Brain microvascular endothelial cell (primary cell): ENCODE measurements at regions not wholly inside any gene's neighbourhood (a gene's known extent, or its start where the extent isn't known, plus 50 kb on each side); places are given as distances from the start of the nearest gene placed in this dataset.

Experiments
- DNase-seq: peaks from one replicate; pipeline ENCODE4 v3.0.0-alpha.2; 2020
- H3K27ac ChIP-seq: fragments of 250-450 bp; sonication (Bioruptor Pico); 2 replicates; pipeline ENCODE4 v1.5.1; 2020; ENCODE audit warnings: mild to moderate bottlenecking, moderate library complexity
- H3K27me3 ChIP-seq: fragments of 250-450 bp; sonication (Bioruptor Pico); replicated peaks from 2 replicates; pipeline ENCODE4 v1.5.1; 2020; ENCODE audit warnings: mild to moderate bottlenecking
- H3K36me3 ChIP-seq: fragments of 250-450 bp; sonication (Bioruptor Pico); replicated peaks from 2 replicates; pipeline ENCODE4 v1.5.1; 2020; ENCODE audit warnings: mild to moderate bottlenecking
- H3K4me3 ChIP-seq: 2 replicates; pipeline ENCODE4 v1.5.1; 2011; ENCODE audit warnings: low read depth, mild to moderate bottlenecking, control low read depth, low read length, moderate library complexity
- CTCF ChIP-seq: IDR thresholded peaks from 2 replicates; pipeline ENCODE4 v1.5.1; 2011; ENCODE audit warnings: low read depth, mild to moderate bottlenecking, moderate library complexity, low read length, control low read depth, inconsistent platforms; ENCODE audit errors: missing control alignments
- in situ Hi-C: cut with HindIII; loops from 2 replicates; pipeline ENCODE4 v1.10.0; 2017; ENCODE audit warnings: low sequenced_read_pairs, low pct_ligation_motif_present

DNA sequence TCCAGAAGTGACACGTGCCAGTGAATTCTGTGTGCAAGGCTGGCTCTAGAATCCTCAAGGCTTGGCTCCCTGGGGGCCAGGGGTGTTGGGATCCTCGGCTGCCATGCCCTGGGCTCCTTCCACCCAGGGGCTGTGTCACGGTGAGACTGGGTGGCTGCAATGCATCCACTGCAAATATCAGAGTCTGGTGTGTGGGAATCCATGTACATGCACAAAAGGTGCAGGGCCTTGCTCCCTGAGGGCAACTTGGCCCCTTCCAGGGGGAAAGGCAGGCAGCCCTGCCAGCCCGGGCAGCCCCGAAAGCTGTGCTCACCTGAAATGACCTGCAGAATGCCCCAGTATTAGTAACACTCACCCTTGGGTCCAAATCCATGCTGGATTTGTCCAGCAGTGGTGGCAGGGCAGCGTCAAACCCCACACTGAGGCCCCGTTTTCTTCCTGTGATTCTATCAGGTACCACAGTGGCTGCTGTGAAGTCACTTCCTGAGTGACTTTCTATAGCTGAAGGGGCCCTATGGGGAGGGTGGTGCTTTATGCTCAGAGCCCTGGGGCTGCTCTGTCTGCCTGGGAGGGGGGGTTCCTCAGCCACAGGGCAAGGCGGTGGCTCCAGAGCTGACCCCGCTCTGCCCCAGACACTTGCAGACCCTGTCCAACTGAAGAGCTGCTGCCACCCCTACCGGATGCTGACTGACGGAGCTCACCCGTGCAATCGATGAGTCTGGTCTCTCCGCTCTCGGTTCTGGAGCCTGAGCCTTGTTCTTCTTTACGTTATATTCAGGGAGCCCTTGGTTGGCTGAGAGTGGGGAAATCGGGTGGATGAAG lies 317.7 kb downstream of the GLRX3 start:
- TF ChIP-seq CTCF: no peak
- no peak overlapping the region for H3K27ac ChIP-seq
- H3K4me3 ChIP-seq: no peak overlapping the region
- no peak for DNase-seq
- in situ Hi-C loops: no loop called here
- H3K36me3 ChIP-seq: no peaks in the 10 kb centered on the region
- no peaks in the 10 kb centered on the region for H3K27me3 ChIP-seq

- Histone ChIP-seq H3K27me3 (no peaks in the 10 kb centered on the region), H3K27ac (no peak overlapping the region), H3K4me3 (no peak overlapping the region), H3K36me3 (no peaks in the 10 kb centered on the region)
- no peak for DNase-seq
- in situ Hi-C loops: no loop called here
- no peak for TF ChIP-seq CTCF
Measured at GRCh38 chr10:130454543-130455000, 318.4 kb downstream of the GLRX3 start.

DNA sequence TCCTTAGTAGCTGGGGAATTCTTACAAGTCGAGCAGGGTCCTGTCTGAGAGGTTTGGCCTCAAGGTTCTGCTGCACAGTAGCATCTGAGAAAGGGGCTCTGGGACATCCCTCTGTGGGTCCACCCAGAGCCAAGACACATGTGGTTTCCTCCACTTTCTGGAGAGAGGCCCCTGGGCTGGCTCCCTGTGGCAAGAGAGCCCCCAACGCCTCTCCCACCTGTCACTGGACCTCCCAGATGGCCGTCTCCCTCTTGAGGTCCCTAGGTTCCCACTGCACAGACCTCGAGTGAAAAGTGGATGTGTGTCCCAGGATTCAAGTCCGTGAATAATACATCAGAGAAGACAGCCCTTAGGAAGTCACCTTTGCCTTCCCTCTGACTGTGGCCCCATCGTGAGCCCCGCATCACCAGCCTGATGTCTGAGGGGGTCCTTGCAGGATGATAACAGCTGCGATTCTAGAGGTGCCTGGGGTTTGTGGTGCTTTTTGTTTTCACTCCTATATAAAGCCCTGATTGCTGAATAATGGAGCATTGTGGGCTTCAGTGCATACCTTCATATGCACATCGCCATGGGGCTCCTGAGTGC lies 319.0 kb downstream of the GLRX3 start:
- no peaks in the 10 kb centered on the region for H3K36me3 ChIP-seq
- no peak overlapping the region for H3K27ac ChIP-seq
- TF ChIP-seq CTCF: no peak
- no peak overlapping the region for H3K4me3 ChIP-seq
- H3K27me3 ChIP-seq: no peaks in the 10 kb centered on the region
- no peak for DNase-seq
- in situ Hi-C loops: no loop called here

DNA sequence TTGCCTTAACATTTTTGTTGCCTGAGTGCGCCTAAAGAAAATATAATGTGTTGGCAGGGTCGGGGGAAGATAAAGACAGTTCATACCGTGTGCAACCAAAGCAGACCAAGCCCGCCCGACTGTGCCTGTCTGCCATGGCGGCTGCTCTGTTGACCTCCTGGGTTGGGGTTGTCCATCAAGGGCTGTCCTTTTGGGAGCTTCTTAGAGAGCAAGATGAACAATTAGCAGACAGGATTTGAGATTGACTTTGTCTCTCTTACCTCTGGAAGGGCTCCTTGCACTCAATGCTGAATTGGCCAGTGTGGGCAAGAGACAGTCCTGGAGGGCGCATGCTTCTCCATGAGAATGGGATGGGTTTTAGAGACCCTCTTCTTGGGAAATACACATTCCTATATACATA lies 319.6 kb downstream of the GLRX3 start:
- H3K4me3 ChIP-seq: no peak overlapping the region
- H3K27me3 ChIP-seq: no peaks in the 10 kb centered on the region
- H3K27ac ChIP-seq: no peak overlapping the region
- no peak for DNase-seq
- H3K36me3 ChIP-seq: no peaks in the 10 kb centered on the region
- in situ Hi-C loops: no loop called here
- TF ChIP-seq CTCF: no peak

GRCh38 chr10:130456616-130457015 lies 320.4 kb downstream of the GLRX3 start:
- Histone ChIP-seq H3K4me3 (no peak overlapping the region), H3K27ac (no peak overlapping the region), H3K27me3 (no peaks in the 10 kb centered on the region), H3K36me3 (no peaks in the 10 kb centered on the region)
- no peak for DNase-seq
- in situ Hi-C loops: no loop called here
- TF ChIP-seq CTCF: no peak
